Stimulated activated CD4-positive, alpha-beta T cell treated with anti-CD3 and anti-CD28 coated beads, Interleukin-2, amount 100 ng/mL, for 4 hours (primary cell): ENCODE measurements at regions not wholly inside any gene's neighbourhood (a gene's known extent, or its start where the extent isn't known, plus 50 kb on each side); places are given as distances from the start of the nearest gene placed in this dataset.

Experiments
- DNase-seq: peaks from one replicate; pipeline ENCODE4 v3.0.0-alpha.2; 2020; ENCODE audit warnings: low read depth

- no peak for DNase-seq
These were observed 850.2 kb upstream of the ADAMTS5 start for GRCh38 chr21:27817074-27817473.

DNA sequence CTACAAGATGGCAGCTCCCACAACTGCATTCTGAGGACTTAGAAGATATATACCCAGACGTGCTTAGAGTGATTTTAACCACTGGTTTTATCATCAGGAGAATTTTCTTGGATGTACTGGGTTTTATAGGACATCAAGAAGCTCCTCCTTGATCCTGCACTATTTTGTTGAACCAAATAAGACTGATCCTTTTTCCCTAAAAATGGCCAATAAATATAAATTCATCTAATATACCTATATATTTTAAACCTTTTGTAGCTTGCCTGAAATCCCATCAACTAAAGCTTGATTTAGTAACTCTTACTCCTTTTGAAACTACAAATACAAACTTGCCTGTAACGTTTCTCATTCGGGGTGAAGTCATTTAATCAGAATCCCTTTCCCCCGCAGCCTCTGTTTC, 849.4 kb upstream of the ADAMTS5 start:
- no peak for DNase-seq

- no peak for DNase-seq
These were observed 847.3 kb upstream of the ADAMTS5 start for GRCh38 chr21:27814226-27814625.

DNA sequence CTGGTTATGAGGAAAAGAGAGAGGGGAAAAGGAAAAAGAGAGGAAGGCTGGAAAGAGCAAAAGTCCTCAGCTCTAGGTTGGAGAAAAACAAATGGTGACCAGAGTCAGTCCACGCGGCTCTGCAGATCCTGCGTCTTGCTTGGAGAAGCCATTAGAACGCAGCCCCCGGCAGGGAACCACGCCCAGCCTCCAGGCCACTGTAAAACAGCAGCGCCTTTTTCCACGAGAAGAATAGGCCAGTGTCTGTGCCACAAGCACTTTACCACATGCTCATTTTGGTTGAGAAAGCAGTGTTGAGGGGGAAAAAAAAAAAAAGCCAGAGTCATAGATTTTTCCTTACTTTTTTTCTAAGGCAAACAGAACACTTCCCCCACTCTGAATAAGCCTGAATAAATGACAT, 846.9 kb upstream of the ADAMTS5 start:
- DNase-seq, result no peak

GRCh38 chr21:27813344-27813743, 846.5 kb upstream of the ADAMTS5 start:
- DNase-seq, result no peak

GRCh38 chr21:27812279-27812678, 845.4 kb upstream of the ADAMTS5 start:
- DNase-seq, result no peak

GRCh38 chr21:27808923-27809322, 842.0 kb upstream of the ADAMTS5 start:
- no peak for DNase-seq

DNA sequence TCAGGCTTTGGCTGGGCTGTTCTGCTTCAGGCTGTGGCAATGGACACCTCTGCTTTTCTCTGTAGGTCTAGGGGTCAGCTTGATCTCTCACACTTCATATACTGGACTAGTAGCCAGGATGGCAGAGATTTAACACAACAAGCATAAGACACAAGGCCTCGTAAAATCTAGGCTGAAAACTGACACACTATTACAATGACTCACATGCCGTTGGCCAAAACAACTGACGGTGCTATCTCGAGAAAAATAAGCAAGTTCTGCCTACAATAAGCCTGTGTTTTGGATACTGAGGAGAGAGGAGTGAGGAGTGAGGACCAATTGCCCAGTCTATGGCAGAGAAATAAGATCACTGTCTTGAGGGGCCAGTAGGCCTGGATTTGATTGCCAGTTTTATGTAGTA, 840.7 kb upstream of the ADAMTS5 start:
- no peak for DNase-seq

- DNase-seq, result no peak
These were observed 839.4 kb upstream of the ADAMTS5 start for GRCh38 chr21:27806281-27806680.

- no peak for DNase-seq
These were observed 838.8 kb upstream of the ADAMTS5 start for GRCh38 chr21:27805696-27806095.

DNA sequence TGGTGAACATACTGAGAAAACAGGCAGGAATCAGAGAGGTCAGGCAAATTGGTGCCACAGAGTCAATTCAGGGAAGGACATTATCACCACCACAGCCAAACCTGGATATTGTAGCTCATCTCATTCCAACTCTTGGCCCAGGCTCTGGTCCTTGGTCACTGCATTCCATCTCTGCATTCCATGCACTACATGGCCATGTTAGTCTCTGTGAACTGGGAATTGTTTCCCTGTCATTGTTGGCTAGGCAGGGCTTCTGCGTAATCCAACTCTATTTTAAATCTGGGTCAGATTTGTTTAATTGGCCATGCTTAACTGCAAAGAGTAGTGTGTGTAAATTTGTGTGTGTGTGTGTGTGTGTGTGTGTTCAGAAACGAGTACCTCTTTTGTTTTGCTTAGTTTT, 837.6 kb upstream of the ADAMTS5 start:
- no peak for DNase-seq

- no peak for DNase-seq
These were observed 836.7 kb upstream of the ADAMTS5 start for GRCh38 chr21:27803571-27803970.

DNA sequence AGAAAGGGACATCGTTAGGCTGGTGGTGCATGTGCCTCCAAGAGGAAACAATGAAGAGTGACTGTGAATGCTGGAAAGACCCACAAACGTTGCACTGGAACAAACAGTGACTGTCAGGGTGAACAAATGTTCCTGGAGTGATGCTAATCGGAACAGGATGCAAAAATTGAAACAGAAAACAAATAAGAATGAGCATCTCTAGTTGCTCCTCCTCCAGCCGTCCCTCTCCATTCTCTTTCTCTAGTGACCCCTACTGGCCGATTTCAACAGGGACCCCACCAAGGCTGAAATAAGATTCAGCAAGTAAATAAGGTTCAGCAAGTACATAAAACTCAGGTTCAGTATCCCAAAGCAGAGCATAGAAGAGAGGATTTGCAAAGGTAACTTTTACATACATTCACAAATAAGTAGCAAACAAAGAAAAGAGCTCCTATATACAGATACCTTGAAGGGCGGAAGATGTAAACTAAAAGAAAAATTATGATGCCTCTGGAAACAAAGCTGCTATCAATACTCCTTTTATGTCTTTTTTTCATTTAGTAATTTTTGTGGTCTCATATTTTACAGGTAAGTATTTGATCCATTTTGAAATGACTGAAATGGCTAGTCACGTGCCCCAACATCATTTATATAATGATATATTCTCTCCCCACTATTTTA, 836.1 kb upstream of the ADAMTS5 start:
- no peak for DNase-seq

- no peak for DNase-seq
These were observed 833.0 kb upstream of the ADAMTS5 start for GRCh38 chr21:27799861-27800260.

DNA sequence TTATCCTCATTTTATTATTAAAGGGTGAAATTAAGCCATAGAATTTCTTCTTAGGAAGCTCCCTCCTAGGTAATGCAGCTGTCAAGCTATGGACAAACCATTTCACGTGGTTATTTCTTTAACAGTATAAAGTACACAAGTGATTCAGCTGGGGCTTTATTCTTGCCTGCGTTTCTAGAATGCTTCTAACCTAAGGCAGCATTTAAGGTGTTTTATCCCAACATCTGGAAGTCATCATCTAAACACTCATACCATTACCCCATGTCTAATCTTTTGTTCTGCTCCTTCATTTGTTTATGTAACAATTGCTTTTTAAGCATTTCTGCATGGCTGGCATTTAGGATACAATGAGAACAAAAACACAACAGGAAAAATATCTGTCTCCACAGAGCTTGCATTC, 829.2 kb upstream of the ADAMTS5 start:
- no peak for DNase-seq

DNA sequence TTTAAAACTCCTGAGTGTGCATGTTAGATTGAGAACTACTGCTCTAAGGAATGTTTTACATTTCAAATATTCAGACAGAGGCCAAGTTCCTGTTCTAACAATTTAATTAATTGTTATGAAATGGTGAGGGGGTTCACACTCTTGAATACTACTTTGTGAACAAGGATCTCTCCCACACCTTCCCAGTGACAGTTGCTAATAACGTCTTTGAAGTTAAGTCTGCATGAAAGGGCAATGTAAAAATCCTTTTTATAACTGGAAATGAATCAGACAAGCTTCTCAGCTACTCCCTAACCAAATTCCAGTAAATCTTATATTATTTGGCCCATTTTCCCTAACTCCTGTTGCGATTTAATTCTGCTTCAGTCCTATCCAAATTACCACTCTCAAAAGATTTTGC, 828.5 kb upstream of the ADAMTS5 start:
- no peak for DNase-seq

DNA sequence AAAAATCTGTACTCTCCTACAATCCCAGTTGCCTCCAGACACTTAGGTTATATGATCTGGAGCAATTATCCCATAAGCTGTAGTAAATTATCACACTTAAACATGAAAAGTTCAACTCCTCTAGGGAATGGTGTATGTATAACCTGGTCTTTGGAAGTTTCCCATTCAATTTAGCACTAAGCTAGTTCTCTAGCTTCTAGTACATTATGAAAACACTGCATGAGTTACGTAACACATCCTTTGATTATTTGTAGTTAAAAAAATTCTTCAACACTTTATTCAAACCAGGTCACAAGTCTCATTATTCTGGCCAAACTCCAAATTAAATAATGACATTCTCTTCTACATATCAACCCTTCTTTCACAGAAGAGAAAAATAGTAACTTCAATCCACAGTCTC, 827.0 kb upstream of the ADAMTS5 start:
- DNase-seq, result no peak

GRCh38 chr21:27787046-27787445, 820.2 kb upstream of the ADAMTS5 start:
- no peak for DNase-seq

GRCh38 chr21:27779606-27780005, 812.7 kb upstream of the ADAMTS5 start:
- DNase-seq, result no peak

GRCh38 chr21:27776925-27777553, 810.2 kb upstream of the ADAMTS5 start:
- DNase-seq, result no peak

GRCh38 chr21:27772816-27773215, 805.9 kb upstream of the ADAMTS5 start:
- DNase-seq, result no peak

GRCh38 chr21:27771938-27772483, 805.1 kb upstream of the ADAMTS5 start:
- DNase-seq, result no peak

- no peak for DNase-seq
These were observed 802.9 kb upstream of the ADAMTS5 start for GRCh38 chr21:27769763-27770162.
